Smooth muscle cell (in vitro differentiated cells): ENCODE measurements at regions not wholly inside any gene's neighbourhood (a gene's known extent, or its start where the extent isn't known, plus 50 kb on each side); places are given as distances from the start of the nearest gene placed in this dataset.

Experiments
- DNase-seq: peaks from one replicate; lab custom pipeline; 2025; ENCODE audit not compliant: unreplicated experiment; lab: John Stamatoyannopoulos, UW
- H2AFZ ChIP-seq: fragments of 200-600 bp; sonication (generic); 2 replicates; pipeline ENCODE4 v1.6.0; 2016; ENCODE audit warnings: antibody characterized with exemption, low read depth, mild to moderate bottlenecking
- H3F3A ChIP-seq: fragments of 200-600 bp; sonication (generic); 2 replicates; pipeline ENCODE4 v1.6.0; 2017; ENCODE audit warnings: antibody characterized with exemption, low read depth
- H3K27ac ChIP-seq: fragments of 200-600 bp; sonication (generic); 2 replicates; pipeline ENCODE4 v1.5.1; 2016; ENCODE audit warnings: low read depth, mild to moderate bottlenecking
- H3K27me3 ChIP-seq: fragments of 200-600 bp; sonication (generic); 2 replicates; pipeline ENCODE4 v1.6.1; 2016; ENCODE audit warnings: low read depth, mild to moderate bottlenecking
- H3K36me3 ChIP-seq: fragments of 200-600 bp; sonication (generic); 2 replicates; pipeline ENCODE4 v1.5.1; 2016; ENCODE audit warnings: low read depth
- H3K4me1 ChIP-seq: fragments of 200-600 bp; sonication (generic); 2 replicates; pipeline ENCODE4 v1.5.1; 2016; ENCODE audit warnings: low read depth
- H3K4me2 ChIP-seq: fragments of 200-600 bp; sonication (generic); 2 replicates; pipeline ENCODE4 v1.6.0; 2016; ENCODE audit warnings: mild to moderate bottlenecking
- H3K4me3 ChIP-seq: fragments of 200-600 bp; sonication (generic); 2 replicates; pipeline ENCODE4 v1.5.1; 2016; ENCODE audit warnings: mild to moderate bottlenecking
- H3K79me2 ChIP-seq: fragments of 200-600 bp; sonication (generic); 2 replicates; pipeline ENCODE4 v1.6.0; 2016; ENCODE audit warnings: low read depth, mild to moderate bottlenecking
- H3K9ac ChIP-seq: fragments of 200-600 bp; sonication (generic); 2 replicates; pipeline ENCODE4 v1.6.0; 2016; ENCODE audit warnings: low read depth
- H3K9me3 ChIP-seq: fragments of 200-600 bp; sonication (generic); replicated peaks from 2 replicates; pipeline ENCODE4 v1.5.1; 2016; ENCODE audit warnings: low read depth
- H4K20me1 ChIP-seq: fragments of 200-600 bp; sonication (generic); 2 replicates; pipeline ENCODE4 v1.6.0; 2016; ENCODE audit warnings: low read depth
- CTCF ChIP-seq: fragments of 200-600 bp; sonication (generic); IDR thresholded peaks from 2 replicates; pipeline ENCODE4 v1.5.1; 2017; ENCODE audit warnings: borderline replicate concordance, mild to moderate bottlenecking, antibody characterized with exemption; ENCODE audit not compliant: insufficient read depth, poor library complexity, severe bottlenecking
- WGBS: methylation state at CpG from one replicate; pipeline ENCODE4 v1.1.7; 2016; ENCODE audit warnings: low lambda C conversion rate; 5-methylcytosine and 5-hydroxymethylcytosine counted together

DNA sequence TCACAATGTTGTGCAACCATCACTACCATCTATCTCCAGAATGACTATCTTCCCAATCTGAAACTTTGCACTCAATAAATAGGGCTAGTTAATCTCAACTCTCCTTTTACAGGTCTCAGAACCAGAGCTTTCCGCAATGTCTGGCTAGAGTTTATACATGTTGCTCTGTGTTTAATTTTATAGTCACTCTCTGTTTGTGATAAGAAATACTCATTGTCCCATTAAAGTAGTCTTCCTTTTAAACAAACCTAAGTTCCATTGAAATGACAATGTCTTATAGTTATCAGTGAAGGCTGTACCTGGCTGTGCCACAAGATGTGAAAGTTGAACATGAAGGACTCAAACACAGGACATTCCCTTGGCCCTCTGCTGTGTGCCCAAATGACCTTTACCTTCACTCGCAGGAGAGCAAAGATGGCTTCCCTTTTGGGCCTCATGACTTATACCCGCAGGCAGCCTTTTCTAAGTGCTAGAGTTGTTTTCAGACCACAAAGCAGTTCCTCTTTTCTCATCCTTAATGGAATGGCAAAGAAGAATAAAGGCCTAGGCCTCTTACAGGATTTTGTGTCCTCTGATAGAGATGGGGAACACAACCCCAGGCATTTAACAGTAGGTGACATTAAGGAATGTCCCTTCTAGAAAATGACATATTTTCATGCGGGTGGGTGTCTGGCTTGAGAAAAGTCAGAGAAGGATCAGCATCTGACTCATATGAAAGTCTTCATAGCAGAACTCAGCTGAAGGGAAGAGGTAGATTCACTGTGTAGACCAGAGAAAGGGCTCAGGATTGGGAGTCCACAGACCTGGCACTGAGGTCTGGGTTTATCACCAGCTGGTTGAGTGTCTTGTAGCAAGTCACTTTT, 69.6 kb upstream of the ATP10B start:
- Histone ChIP-seq H3K27ac (no peak overlapping the region), H3K36me3 (no peaks in the 10 kb centered on the region)
- WGBS = 64% methylated on average over 4 of the region's 4 CpGs

DNA sequence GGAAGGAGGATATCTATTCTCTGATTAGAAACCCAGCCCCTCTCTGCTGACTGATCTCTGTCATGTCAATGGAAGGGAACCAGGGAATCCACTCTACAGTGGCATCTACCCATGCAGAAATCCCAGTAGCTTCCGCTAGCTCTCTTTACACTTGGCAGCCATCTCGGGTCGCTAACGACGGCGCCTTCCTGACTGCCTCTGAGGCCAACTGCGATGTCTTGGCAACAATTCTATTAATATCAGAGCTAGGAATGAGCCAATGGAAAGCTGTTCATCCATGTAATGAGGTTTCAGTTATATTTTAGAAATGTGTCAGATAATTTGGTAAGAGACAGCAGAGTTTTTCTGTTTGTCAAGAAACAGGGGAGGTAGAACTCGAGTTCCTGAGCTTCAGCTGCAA, 67.6 kb upstream of the ATP10B start:
- H3K27me3 ChIP-seq = no peaks in the 10 kb centered on the region
- no peaks in the 10 kb centered on the region for H3K36me3 ChIP-seq
- TF ChIP-seq CTCF = no peak
- H2AFZ ChIP-seq = no peak overlapping the region
- DNase-seq = no peak
- H3K79me2 ChIP-seq = no peaks in the 10 kb centered on the region
- peaks cover 7% of the 10 kb centered on the region for H3K4me1 ChIP-seq
- no peak overlapping the region for H3K4me3 ChIP-seq
- 98% methylated on average over 8 of the region's 8 CpGs for WGBS
- no peak overlapping the region for H3K27ac ChIP-seq
- H3K9me3 ChIP-seq = no peaks in the 10 kb centered on the region
- no peak overlapping the region for H3K9ac ChIP-seq
- no peaks in the 10 kb centered on the region for H4K20me1 ChIP-seq
- H3K4me2 ChIP-seq = no peak overlapping the region
- H3F3A ChIP-seq = no peaks in the 10 kb centered on the region

More for the DNA sequence above, 69.6 kb upstream of the ATP10B start:
- no peak for DNase-seq
- Histone ChIP-seq H3K79me2 (no peaks in the 10 kb centered on the region), H3K27me3 (no peaks in the 10 kb centered on the region), H3K9ac (no peak overlapping the region), H3K4me3 (no peak overlapping the region), H3K4me1 (peaks cover 7% of the 10 kb centered on the region), H3F3A (no peaks in the 10 kb centered on the region), H3K9me3 (no peaks in the 10 kb centered on the region), H3K4me2 (no peak overlapping the region), H2AFZ (no peak overlapping the region), H4K20me1 (no peaks in the 10 kb centered on the region)
- no peak for TF ChIP-seq CTCF

DNA sequence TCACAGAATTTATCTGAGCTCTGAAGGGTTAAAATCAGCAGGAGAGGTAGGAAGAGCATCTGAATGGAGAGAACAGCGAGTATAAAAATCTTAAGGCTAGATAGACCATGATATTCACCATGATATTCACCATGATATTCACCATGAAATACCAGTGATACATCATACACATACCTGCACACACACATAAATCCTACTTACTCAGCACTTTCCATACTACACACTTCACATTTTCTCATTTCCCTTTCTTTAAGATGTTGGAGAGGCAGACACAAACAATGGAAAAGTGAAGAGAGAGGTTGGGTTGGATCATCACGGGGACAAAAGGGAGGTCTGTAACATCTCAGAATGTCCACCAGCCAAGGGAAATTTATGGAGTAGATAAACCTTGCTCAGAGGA, 66.4 kb upstream of the ATP10B start:
- H2AFZ ChIP-seq = no peak overlapping the region
- H3K27ac ChIP-seq = no peak overlapping the region
- no peak overlapping the region for H3K9ac ChIP-seq
- H3K27me3 ChIP-seq = no peaks in the 10 kb centered on the region
- no peak overlapping the region for H3K4me3 ChIP-seq
- no peaks in the 10 kb centered on the region for H3F3A ChIP-seq
- WGBS = 84% methylated on average over 2 of the region's 2 CpGs
- no peak for DNase-seq
- H3K4me1 ChIP-seq = peaks cover 3% of the 10 kb centered on the region
- H4K20me1 ChIP-seq = no peaks in the 10 kb centered on the region
- no peaks in the 10 kb centered on the region for H3K79me2 ChIP-seq
- no peaks in the 10 kb centered on the region for H3K36me3 ChIP-seq
- TF ChIP-seq CTCF = no peak
- H3K9me3 ChIP-seq = no peaks in the 10 kb centered on the region
- H3K4me2 ChIP-seq = no peak overlapping the region

GRCh38 chr5:160906090-160906489, 54.1 kb upstream of the ATP10B start:
- WGBS = 91% methylated on average over 3 of the region's 3 CpGs
- Histone ChIP-seq H3K36me3 (no peaks in the 10 kb centered on the region), H3K27me3 (no peaks in the 10 kb centered on the region), H3K27ac (no peak overlapping the region), H3K4me2 (no peak overlapping the region), H3K9ac (no peak overlapping the region), H3F3A (no peaks in the 10 kb centered on the region), H3K4me1 (no peaks in the 10 kb centered on the region), H3K9me3 (no peaks in the 10 kb centered on the region), H2AFZ (no peak overlapping the region), H3K4me3 (no peak overlapping the region), H3K79me2 (no peaks in the 10 kb centered on the region), H4K20me1 (no peaks in the 10 kb centered on the region)
- no peak for DNase-seq
- TF ChIP-seq CTCF = no peak
